GM19455 (cell line): ENCODE measurements at regions not wholly inside any gene's neighbourhood (a gene's known extent, or its start where the extent isn't known, plus 50 kb on each side); places are given as distances from the start of the nearest gene placed in this dataset.

Experiments used
- ATAC-seq: cut with Tn5 transposase; IDR thresholded peaks from one replicate; pipeline ENCODE4 v1.9.1; 2021; ENCODE audit not compliant: unreplicated experiment

GRCh38 chr16:86207350-86207749, 303.0 kb upstream of the FOXF1 start:
- no peak for ATAC-seq

DNA sequence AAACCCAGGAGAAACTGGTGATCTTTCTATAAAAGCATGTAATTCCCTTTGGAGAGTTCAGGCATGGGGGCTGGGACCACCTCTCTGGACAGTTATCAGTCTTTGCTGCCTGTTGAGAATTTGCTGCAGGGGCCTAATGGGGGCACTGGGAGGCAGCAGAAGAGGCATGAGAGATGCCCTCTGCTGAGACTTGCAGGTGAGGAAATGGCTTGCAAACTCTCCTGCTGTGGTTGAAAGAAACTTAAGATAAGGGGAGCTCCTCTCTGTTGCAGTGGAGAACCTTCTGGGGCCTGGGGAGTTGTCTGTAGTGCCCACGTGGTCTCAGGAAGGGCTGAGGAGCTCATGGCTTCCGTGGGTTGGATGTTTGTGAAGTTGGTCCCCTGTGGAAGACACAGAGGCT, 301.1 kb upstream of the FOXF1 start:
- no peak for ATAC-seq

GRCh38 chr16:86210403-86211193, 299.7 kb upstream of the FOXF1 start:
- no peak for ATAC-seq

DNA sequence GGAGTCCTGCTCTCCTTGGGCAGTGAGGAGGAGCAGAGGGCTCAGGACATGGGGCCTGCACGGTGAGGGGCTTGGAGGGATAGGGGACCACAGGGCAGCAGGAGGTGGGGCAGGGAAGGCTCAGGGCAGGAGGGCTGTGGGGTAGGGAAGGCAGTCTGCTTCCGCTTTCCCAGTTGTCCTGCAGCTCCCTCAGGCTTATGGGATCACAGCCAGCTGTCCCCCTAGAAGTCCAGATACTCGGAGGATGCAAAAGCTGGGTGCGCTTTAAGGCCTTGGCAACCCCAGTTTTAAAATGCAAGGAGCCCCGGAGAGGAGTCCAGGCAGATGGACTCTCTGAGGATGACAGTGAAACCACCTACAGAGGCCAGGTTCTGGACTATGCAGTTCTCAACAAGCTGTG, 299.1 kb upstream of the FOXF1 start:
- ATAC-seq, result no peak

DNA sequence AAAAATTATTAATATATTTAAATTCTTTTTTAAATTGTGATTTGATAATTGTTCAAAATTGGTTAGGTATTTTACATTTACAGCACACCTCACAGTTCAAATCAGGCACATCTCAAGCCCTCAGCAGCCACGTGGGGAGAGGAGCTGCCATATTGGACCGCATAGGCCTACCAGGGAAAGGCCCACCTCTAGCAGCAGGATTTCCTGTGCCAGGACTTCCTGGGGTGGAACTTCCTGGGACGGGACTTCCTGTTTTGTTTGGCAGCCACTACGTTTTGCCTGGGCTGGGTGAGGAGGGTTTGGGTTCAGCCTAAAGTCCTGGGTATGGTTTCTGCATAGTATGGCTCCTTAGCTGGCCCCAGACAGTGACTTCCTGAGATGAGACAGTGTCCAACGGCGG, 298.5 kb upstream of the FOXF1 start:
- no peak for ATAC-seq

GRCh38 chr16:86212706-86213436, 297.5 kb upstream of the FOXF1 start:
- ATAC-seq, result no peak

- ATAC-seq, result no peak
Observed at GRCh38 chr16:86213437-86214205, 296.7 kb upstream of the FOXF1 start.

- ATAC-seq, result no peak
Observed at GRCh38 chr16:86214326-86215232, 295.7 kb upstream of the FOXF1 start.

- ATAC-seq, result no peak
Observed at GRCh38 chr16:86215233-86215978, 294.9 kb upstream of the FOXF1 start.

GRCh38 chr16:86215979-86216585, 294.2 kb upstream of the FOXF1 start:
- no peak for ATAC-seq

GRCh38 chr16:86216591-86216990, 293.7 kb upstream of the FOXF1 start:
- ATAC-seq, result no peak

GRCh38 chr16:86217001-86217890, 293.1 kb upstream of the FOXF1 start:
- no peak for ATAC-seq

DNA sequence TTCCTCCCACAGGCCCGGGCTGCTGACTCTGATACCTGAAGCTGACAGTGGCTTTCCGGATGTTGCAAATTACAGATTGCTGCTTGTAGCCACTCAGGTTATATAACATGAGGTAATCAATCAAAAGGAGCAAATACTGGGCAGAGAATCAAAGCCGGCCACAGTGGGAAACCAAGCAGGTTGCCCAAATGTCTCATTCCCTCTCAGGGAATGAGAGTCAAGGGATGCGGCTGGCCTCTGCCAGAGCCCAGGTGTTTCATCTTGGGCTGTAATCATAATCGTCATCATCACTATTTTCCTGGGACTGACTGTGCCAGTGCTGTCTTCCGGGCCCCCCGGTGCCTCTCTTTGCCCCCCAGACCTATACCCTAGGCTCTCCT, 292.4 kb upstream of the FOXF1 start:
- ATAC-seq, result no peak

GRCh38 chr16:86218479-86219170, 291.7 kb upstream of the FOXF1 start:
- no peak for ATAC-seq

GRCh38 chr16:86219655-86220445, 290.5 kb upstream of the FOXF1 start:
- no peak for ATAC-seq

GRCh38 chr16:86220561-86220960, 289.8 kb upstream of the FOXF1 start:
- no peak for ATAC-seq

DNA sequence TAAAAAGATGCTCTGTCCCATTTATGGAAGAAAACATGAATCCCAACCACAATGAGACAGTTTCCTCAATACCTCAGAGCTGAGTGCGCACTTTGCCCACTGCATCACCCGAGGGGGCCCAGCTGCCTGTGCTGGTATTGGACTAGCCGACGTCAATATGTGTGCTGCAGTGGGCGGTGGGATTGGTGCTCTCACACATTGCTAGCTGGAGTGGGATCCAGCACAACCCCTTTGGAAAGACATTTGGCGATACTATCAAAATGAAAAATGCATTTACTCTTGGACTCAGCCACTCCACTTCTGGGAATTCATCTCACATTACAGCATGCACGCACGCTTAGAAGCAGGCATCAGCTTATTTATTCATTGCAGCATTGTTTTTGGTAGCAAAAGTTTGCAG, 289.2 kb upstream of the FOXF1 start:
- no peak for ATAC-seq
